HepG2 (cell line): ENCODE measurements at regions not wholly inside any gene's neighbourhood (a gene's known extent, or its start where the extent isn't known, plus 50 kb on each side); places are given as distances from the start of the nearest gene placed in this dataset.
A peak's percentile ranks its signal among the peaks of the same experiment; 100 is the strongest.

ENCODE experiments used
- ATAC-seq: fragments of 200-7000 bp; cut with Tn5 transposase; 3 replicates; pipeline ENCODE4 v1.9.1; 2020; ENCODE audit warnings: mild to moderate bottlenecking, moderate library complexity
- BruUV-seq: library from RNA; stranded (reverse); fragments of 400-500 nt; replicated peaks from 2 replicates; lab custom pipeline; 2021; lab: Mats Ljungman, UMichigan
- CTCF ChIA-PET: fragments of 300-600 bp; formaldehyde crosslinking; extraction: SDS; loops from one replicate; lab custom pipeline; 2021; ENCODE audit warnings: low total read pairs, inconsistent platforms, low intra/inter-chr PET ratio; lab: Yijun Ruan, JAX
- POLR2A ChIA-PET: fragments of 350-600 bp; sonication (Branson Sonifier 250); formaldehyde crosslinking; loops from one replicate; lab custom pipeline; 2020; ENCODE audit warnings: antibody characterized with exemption, inconsistent platforms; lab: Yijun Ruan, JAX
- DNase-seq: peaks from one replicate; pipeline ENCODE4 v3.0.0-alpha.2; 2015; ENCODE audit warnings: low spot score
- FAIRE-seq: peaks from 3 replicates; lab custom pipeline; 2011; peaks lifted over from hg19 to GRCh38; lab: Jason Lieb, UNC
- H2AFZ ChIP-seq: one replicate; pipeline ENCODE4 v1.6.1; 2011; ENCODE audit warnings: low read length, inconsistent platforms
- H3K27ac ChIP-seq: fragments of 300-600 bp; 3 replicates; pipeline ENCODE4 v1.8.0; 2011; ENCODE audit warnings: mixed run types, mild to moderate bottlenecking, mixed read lengths, low read length, inconsistent platforms; ENCODE audit not compliant: insufficient read depth; ENCODE audit errors: extremely low read length
- H3K27me3 ChIP-seq, 2 experiments: fragments of 200-600 bp in 1 of 2; 2 replicates in 1 of 2; 3 replicates in 1 of 2; pipeline versions ENCODE4 v1.6.0 to v1.8.0; 2011; ENCODE audit warnings: low read length in 2 of 2, mild to moderate bottlenecking in 2 of 2, moderate library complexity in 2 of 2, inconsistent platforms in 1 of 2; ENCODE audit not compliant: insufficient read depth in 2 of 2, control insufficient read depth in 1 of 2
- H3K36me3 ChIP-seq, 2 experiments: fragments of 200-600 bp in 1 of 2; replicated peaks in 1 of 2; 2 replicates in 1 of 2; 3 replicates in 1 of 2; pipeline versions ENCODE4 v1.5.1 to v1.8.0; 2011; ENCODE audit warnings: low read length in 2 of 2, inconsistent platforms in 1 of 2; ENCODE audit not compliant: insufficient read depth in 2 of 2, control insufficient read depth in 1 of 2
- H3K4me1 ChIP-seq: 2 replicates; pipeline ENCODE4 v1.5.1; 2012; ENCODE audit warnings: low read length, inconsistent platforms; ENCODE audit not compliant: insufficient read depth
- H3K4me2 ChIP-seq: 2 replicates; pipeline ENCODE4 v1.6.0; 2011; ENCODE audit warnings: low read depth, low read length, inconsistent platforms
- H3K4me3 ChIP-seq, 3 experiments: fragments of 200-600 bp in 1 of 3; sonication (generic), shearing (Covaris generic) in 1 of 3; replicated peaks in 1 of 3; 2 replicates each; pipeline ENCODE4 v1.5.1; 2011 to 2016; ENCODE audit warnings: low read length in 3 of 3, inconsistent platforms in 2 of 3, low read depth in 2 of 3, mild to moderate bottlenecking in 2 of 3, control low read depth in 1 of 3, mixed read lengths in 1 of 3; ENCODE audit not compliant: insufficient read depth in 1 of 3
- H3K79me2 ChIP-seq: one replicate; pipeline ENCODE4 v1.6.1; 2011; ENCODE audit warnings: low read length, inconsistent platforms; ENCODE audit not compliant: insufficient read depth
- H3K9ac ChIP-seq: 2 replicates; pipeline ENCODE4 v1.6.0; 2011; ENCODE audit warnings: mild to moderate bottlenecking, low read depth, low read length, inconsistent platforms; ENCODE audit not compliant: insufficient read depth
- H3K9me3 ChIP-seq: 2 replicates; pipeline ENCODE4 v1.5.1; 2012; ENCODE audit warnings: mild to moderate bottlenecking, low read length
- H4K20me1 ChIP-seq: 2 replicates; pipeline ENCODE4 v1.6.0; 2011; ENCODE audit warnings: inconsistent platforms, mild to moderate bottlenecking, low read length, moderate library complexity; ENCODE audit not compliant: insufficient read depth
- ARNT ChIP-seq: fragments of 450-650 bp; IDR thresholded peaks from 2 replicates; pipeline ENCODE4 v1.6.1; 2017
- ATM ChIP-seq: fragments of 450-650 bp; IDR thresholded peaks from 2 replicates; pipeline ENCODE4 v1.7.1; 2017; ENCODE audit warnings: mild to moderate bottlenecking, borderline replicate concordance
- CCDC6 ChIP-seq: sonication (generic); formaldehyde crosslinking; IDR thresholded peaks from 2 replicates; pipeline ENCODE4 v1.8.1; 2022; ENCODE audit warnings: mild to moderate bottlenecking, missing genetic modification reagents, moderate library complexity
- FOXA1 ChIP-seq, 2 experiments: fragments of 450-650 bp in 1 of 2; sonication (generic) in 1 of 2; formaldehyde crosslinking in 1 of 2; IDR thresholded peaks; 2 replicates each; pipeline versions ENCODE4 v1.4.0 to v1.6.1; 2016 to 2020; ENCODE audit warnings: missing genetic modification reagents in 1 of 2
- MED13 ChIP-seq: sonication (generic); formaldehyde crosslinking; IDR thresholded peaks from 2 replicates; pipeline ENCODE4 v1.5.0; 2020; ENCODE audit warnings: missing genetic modification reagents
- PITX1 ChIP-seq: sonication (generic); formaldehyde crosslinking; IDR thresholded peaks from 2 replicates; pipeline ENCODE4 v1.5.1; 2020; ENCODE audit warnings: mild to moderate bottlenecking, missing genetic modification reagents
- ZNF333 ChIP-seq: sonication (generic); formaldehyde crosslinking; IDR thresholded peaks from 2 replicates; pipeline ENCODE4 v1.4.0; 2020; ENCODE audit warnings: mild to moderate bottlenecking, missing genetic modification reagents, borderline replicate concordance
- ZNF883 ChIP-seq: sonication (generic); formaldehyde crosslinking; IDR thresholded peaks from 2 replicates; pipeline ENCODE4 v1.5.1; 2020; ENCODE audit warnings: mild to moderate bottlenecking, missing genetic modification reagents; ENCODE audit errors: not compliant biosample characterization
- WGBS: methylation state at CpG from one replicate; pipeline ENCODE4 v1.1.6; 2017; ENCODE audit warnings: low lambda C conversion rate; 5-methylcytosine and 5-hydroxymethylcytosine counted together
- in situ Hi-C: cut with HindIII; loops from 2 replicates; pipeline ENCODE4 v1.10.0; 2017; ENCODE audit warnings: low pct_unique_long_range_greater_than_20kb; ENCODE audit not compliant: extremely low pct_ligation_motif_present
- intact Hi-C: fragments of 100-400 bp; cut with micrococcal nuclease; formaldehyde crosslinking; loops from one replicate; pipeline ENCODE4 v1.10.0; 2022; ENCODE audit not compliant: unreplicated experiment
- TF ChIP-seq, protein P1 (sequence below): IDR thresholded peaks from 2 replicates; pipeline ENCODE4 v1.6.1; 2016; ENCODE audit warnings: low read depth
- TF ChIP-seq, protein P2 (sequence below): IDR thresholded peaks from 2 replicates; pipeline ENCODE4 v1.6.1; 2016; ENCODE audit warnings: missing genetic modification reagents, missing compliant biosample characterization
- TF ChIP-seq, protein P3 (sequence below): sonication (generic); formaldehyde crosslinking; IDR thresholded peaks from 2 replicates; pipeline ENCODE4 v1.5.0; 2020; ENCODE audit warnings: missing genetic modification reagents, mild to moderate bottlenecking, borderline replicate concordance
- TF ChIP-seq, protein P4 (sequence below): sonication (generic); formaldehyde crosslinking; IDR thresholded peaks from 2 replicates; pipeline ENCODE4 v1.4.0; 2020; ENCODE audit warnings: missing genetic modification reagents
- TF ChIP-seq, protein P5 (sequence below): sonication (generic); formaldehyde crosslinking; IDR thresholded peaks from 2 replicates; pipeline ENCODE4 v1.4.0; 2020; ENCODE audit warnings: missing genetic modification reagents, borderline replicate concordance
- TF ChIP-seq, protein P6 (sequence below): sonication (generic); formaldehyde crosslinking; IDR thresholded peaks from 2 replicates; pipeline ENCODE4 v1.5.0; 2020; ENCODE audit warnings: missing genetic modification reagents

DNA sequence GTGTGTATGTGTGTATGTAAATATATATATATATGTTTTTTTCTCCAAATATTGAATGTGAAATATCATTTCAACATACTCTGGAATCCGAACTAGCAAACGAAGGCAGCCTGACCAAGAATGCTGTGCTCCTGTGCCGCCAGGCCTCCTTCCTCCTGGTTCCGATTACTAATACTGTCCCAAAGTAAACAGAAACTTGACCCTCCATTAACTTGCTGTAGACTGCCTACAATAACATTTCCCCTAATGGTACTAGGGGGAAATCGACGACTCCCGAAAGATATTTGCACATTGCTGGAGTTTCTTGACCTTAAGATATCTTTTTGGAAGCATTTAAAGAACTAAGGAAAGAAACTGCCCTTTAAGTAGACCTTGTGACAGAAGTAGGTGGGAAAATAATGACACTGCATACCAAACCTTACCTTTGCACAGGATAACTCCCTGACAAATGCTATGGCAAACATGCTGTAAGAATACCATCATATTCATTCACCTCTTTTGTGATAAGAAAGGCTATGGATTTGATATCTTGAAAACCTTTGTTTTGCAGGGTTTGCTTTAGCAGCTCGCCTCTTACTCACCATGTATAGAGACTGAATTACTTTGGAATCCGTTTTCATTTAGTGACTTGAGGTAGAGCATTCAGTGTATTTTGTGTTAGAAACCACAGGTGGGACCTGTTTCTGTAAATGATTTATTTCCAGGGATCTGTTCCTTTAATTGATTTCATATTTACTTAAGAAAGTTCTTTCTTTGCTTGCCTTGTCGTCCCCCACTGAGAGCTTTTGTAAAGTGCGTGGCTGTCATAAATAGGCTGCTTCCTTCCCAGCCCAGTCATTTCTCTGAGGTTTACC is 80.1 kb downstream of the KLF5 start:
- ChIA-PET CTCF (no interaction called here), POLR2A (no interaction called here)
- H3K9me3 ChIP-seq, result no peaks in the 10 kb centered on the region
- in situ Hi-C loops (no loop called here), intact Hi-C loops (no loop called here)
- H2AFZ ChIP-seq, result no peak overlapping the region
- 4% methylated on average over 11 of the region's 11 CpGs for WGBS
- H3K27ac ChIP-seq, result no peak overlapping the region
- H3K36me3 ChIP-seq, result no peaks in the 10 kb centered on the region
- H3K4me3 ChIP-seq, result no peak overlapping the region
- peaks cover 0 to 2% of the 10 kb centered on the region in 2 experiments; a peak in 1 of 5 replicates for H3K27me3 ChIP-seq
- H3K9ac ChIP-seq, result no peak overlapping the region
- DNase-seq (peak; percentile 21), FAIRE-seq (peak; percentile 12), ATAC-seq (peak; percentile 79)
- peak overlapping the region; percentile 54 for H3K4me2 ChIP-seq
- BruUV-seq, result no TSS peak
- peaks cover 33% of the 10 kb centered on the region for H3K4me1 ChIP-seq
- no peaks in the 10 kb centered on the region for H3K79me2 ChIP-seq
- H4K20me1 ChIP-seq, result no peaks in the 10 kb centered on the region
- TF ChIP-seq, protein P1, sequence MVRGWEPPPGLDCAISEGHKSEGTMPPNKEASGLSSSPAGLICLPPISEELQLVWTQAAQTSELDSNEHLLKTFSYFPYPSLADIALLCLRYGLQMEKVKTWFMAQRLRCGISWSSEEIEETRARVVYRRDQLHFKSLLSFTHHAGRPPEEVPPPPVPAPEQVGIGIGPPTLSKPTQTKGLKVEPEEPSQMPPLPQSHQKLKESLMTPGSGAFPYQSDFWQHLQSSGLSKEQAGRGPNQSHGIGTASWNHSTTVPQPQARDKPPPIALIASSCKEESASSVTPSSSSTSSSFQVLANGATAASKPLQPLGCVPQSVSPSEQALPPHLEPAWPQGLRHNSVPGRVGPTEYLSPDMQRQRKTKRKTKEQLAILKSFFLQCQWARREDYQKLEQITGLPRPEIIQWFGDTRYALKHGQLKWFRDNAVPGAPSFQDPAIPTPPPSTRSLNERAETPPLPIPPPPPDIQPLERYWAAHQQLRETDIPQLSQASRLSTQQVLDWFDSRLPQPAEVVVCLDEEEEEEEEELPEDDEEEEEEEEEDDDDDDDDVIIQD, result 0 out of 2 replicates have a peak, but pooled peaks have one; percentile 27
- TF ChIP-seq PITX1 (CRISPR knock-in tag) (no peak), MED13 (CRISPR knock-in tag) (no peak), FOXA1 (IDR thresholded peaks at IDR 0.05) (no peak), FOXA1 (CRISPR knock-in tag; IDR thresholded peaks at IDR 0.05) (no peak), ATM (no peak), ZNF883 (no peak), ARNT (no peak), ZNF333 (CRISPR knock-in tag) (no peak), CCDC6 (CRISPR knock-in tag) (no peak)
- TF ChIP-seq, protein P2, sequence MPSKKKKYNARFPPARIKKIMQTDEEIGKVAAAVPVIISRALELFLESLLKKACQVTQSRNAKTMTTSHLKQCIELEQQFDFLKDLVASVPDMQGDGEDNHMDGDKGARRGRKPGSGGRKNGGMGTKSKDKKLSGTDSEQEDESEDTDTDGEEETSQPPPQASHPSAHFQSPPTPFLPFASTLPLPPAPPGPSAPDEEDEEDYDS (CRISPR knock-in tag), result no peak
- TF ChIP-seq, protein P3, sequence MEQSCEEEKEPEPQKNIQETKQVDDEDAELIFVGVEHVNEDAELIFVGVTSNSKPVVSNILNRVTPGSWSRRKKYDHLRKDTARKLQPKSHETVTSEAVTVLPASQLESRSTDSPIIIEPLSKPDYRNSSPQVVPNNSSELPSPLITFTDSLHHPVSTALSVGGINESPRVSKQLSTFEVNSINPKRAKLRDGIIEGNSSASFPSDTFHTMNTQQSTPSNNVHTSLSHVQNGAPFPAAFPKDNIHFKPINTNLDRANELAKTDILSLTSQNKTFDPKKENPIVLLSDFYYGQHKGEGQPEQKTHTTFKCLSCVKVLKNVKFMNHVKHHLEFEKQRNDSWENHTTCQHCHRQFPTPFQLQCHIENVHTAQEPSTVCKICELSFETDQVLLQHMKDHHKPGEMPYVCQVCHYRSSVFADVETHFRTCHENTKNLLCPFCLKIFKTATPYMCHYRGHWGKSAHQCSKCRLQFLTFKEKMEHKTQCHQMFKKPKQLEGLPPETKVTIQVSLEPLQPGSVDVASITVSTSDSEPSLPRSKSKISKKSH (CRISPR knock-in tag), result no peak
- TF ChIP-seq, protein P4, sequence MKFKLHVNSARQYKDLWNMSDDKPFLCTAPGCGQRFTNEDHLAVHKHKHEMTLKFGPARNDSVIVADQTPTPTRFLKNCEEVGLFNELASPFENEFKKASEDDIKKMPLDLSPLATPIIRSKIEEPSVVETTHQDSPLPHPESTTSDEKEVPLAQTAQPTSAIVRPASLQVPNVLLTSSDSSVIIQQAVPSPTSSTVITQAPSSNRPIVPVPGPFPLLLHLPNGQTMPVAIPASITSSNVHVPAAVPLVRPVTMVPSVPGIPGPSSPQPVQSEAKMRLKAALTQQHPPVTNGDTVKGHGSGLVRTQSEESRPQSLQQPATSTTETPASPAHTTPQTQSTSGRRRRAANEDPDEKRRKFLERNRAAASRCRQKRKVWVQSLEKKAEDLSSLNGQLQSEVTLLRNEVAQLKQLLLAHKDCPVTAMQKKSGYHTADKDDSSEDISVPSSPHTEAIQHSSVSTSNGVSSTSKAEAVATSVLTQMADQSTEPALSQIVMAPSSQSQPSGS (CRISPR knock-in tag), result no peak
- TF ChIP-seq, protein P5, sequence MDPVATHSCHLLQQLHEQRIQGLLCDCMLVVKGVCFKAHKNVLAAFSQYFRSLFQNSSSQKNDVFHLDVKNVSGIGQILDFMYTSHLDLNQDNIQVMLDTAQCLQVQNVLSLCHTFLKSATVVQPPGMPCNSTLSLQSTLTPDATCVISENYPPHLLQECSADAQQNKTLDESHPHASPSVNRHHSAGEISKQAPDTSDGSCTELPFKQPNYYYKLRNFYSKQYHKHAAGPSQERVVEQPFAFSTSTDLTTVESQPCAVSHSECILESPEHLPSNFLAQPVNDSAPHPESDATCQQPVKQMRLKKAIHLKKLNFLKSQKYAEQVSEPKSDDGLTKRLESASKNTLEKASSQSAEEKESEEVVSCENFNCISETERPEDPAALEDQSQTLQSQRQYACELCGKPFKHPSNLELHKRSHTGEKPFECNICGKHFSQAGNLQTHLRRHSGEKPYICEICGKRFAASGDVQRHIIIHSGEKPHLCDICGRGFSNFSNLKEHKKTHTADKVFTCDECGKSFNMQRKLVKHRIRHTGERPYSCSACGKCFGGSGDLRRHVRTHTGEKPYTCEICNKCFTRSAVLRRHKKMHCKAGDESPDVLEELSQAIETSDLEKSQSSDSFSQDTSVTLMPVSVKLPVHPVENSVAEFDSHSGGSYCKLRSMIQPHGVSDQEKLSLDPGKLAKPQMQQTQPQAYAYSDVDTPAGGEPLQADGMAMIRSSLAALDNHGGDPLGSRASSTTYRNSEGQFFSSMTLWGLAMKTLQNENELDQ (CRISPR knock-in tag), result no peak
- TF ChIP-seq, protein P6, sequence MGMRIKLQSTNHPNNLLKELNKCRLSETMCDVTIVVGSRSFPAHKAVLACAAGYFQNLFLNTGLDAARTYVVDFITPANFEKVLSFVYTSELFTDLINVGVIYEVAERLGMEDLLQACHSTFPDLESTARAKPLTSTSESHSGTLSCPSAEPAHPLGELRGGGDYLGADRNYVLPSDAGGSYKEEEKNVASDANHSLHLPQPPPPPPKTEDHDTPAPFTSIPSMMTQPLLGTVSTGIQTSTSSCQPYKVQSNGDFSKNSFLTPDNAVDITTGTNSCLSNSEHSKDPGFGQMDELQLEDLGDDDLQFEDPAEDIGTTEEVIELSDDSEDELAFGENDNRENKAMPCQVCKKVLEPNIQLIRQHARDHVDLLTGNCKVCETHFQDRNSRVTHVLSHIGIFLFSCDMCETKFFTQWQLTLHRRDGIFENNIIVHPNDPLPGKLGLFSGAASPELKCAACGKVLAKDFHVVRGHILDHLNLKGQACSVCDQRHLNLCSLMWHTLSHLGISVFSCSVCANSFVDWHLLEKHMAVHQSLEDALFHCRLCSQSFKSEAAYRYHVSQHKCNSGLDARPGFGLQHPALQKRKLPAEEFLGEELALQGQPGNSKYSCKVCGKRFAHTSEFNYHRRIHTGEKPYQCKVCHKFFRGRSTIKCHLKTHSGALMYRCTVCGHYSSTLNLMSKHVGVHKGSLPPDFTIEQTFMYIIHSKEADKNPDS, result no peak
